Fibroblast of lung (primary cell): ENCODE measurements at regions not wholly inside any gene's neighbourhood (a gene's known extent, or its start where the extent isn't known, plus 50 kb on each side); places are given as distances from the start of the nearest gene placed in this dataset.

Source experiments
- DNase-seq, 2 donors: peaks; one replicate each; pipeline versions ENCODE4 v3.0.0 to v3.0.0-alpha.2; 2010; ENCODE audit warnings: low read depth in 2 of 2
- H2AFZ ChIP-seq: 2 replicates; pipeline ENCODE4 v1.5.1; 2012; ENCODE audit warnings: low read length, control low read depth, inconsistent platforms
- H3K27ac ChIP-seq: 2 replicates; pipeline ENCODE4 v1.5.1; 2011; ENCODE audit warnings: low read length, control low read depth; ENCODE audit not compliant: insufficient read depth
- H3K27me3 ChIP-seq: 2 replicates; pipeline ENCODE4 v1.5.1; 2011; ENCODE audit warnings: mild to moderate bottlenecking, low read length; ENCODE audit not compliant: control insufficient read depth, insufficient read depth
- H3K36me3 ChIP-seq: 2 replicates; pipeline ENCODE4 v1.5.1; 2011; ENCODE audit warnings: low read length; ENCODE audit not compliant: control insufficient read depth, insufficient read depth
- H3K4me1 ChIP-seq: 2 replicates; pipeline ENCODE4 v1.5.1; 2011; ENCODE audit warnings: low read length; ENCODE audit not compliant: control insufficient read depth, insufficient read depth; ENCODE audit errors: extremely low read depth
- H3K4me2 ChIP-seq: 2 replicates; pipeline ENCODE4 v1.5.1; 2011; ENCODE audit warnings: low read length, control low read depth; ENCODE audit not compliant: insufficient read depth; ENCODE audit errors: extremely low read depth
- H3K4me3 ChIP-seq, 4 experiments: fragments of 200-600 bp in 1 of 4; sonication (generic) in 1 of 4; replicated peaks in 1 of 4; 2 replicates each; pipeline ENCODE4 v1.5.1; 2011 to 2016; ENCODE audit warnings: low read length in 4 of 4, low read depth in 3 of 4, mild to moderate bottlenecking in 3 of 4, control low read depth in 2 of 4, inconsistent platforms in 1 of 4, mixed read lengths in 1 of 4; ENCODE audit not compliant: insufficient read depth in 1 of 4; ENCODE audit errors: control extremely low read depth in 1 of 4
- H3K79me2 ChIP-seq: 2 replicates; pipeline ENCODE4 v1.5.1; 2012; ENCODE audit warnings: mild to moderate bottlenecking, low read length, inconsistent platforms; ENCODE audit not compliant: control insufficient read depth, insufficient read depth
- H3K9ac ChIP-seq: 2 replicates; pipeline ENCODE4 v1.5.1; 2011; ENCODE audit warnings: mild to moderate bottlenecking, low read length, control low read depth; ENCODE audit not compliant: insufficient read depth
- H3K9me3 ChIP-seq: 2 replicates; pipeline ENCODE4 v1.5.1; 2012; ENCODE audit warnings: low read depth, low read length; ENCODE audit not compliant: control insufficient read depth, insufficient read depth
- H4K20me1 ChIP-seq: 2 replicates; pipeline ENCODE4 v1.5.1; 2011; ENCODE audit warnings: low read length; ENCODE audit not compliant: control insufficient read depth, insufficient read depth; ENCODE audit errors: extremely low read depth
- EZH2 ChIP-seq: IDR thresholded peaks from 2 replicates; pipeline ENCODE4 v1.5.1; 2012; ENCODE audit warnings: low read length, control low read depth, mild to moderate bottlenecking; ENCODE audit errors: missing control alignments
- TF ChIP-seq, protein P1 (sequence below), 2 donors: IDR thresholded peaks in 1 of 2; conservative IDR thresholded peaks in 1 of 2; 1 replicate in 1 of 2; 2 replicates in 1 of 2; pipeline ENCODE4 v1.5.1; 2011 to 2012; ENCODE audit warnings: low read length in 2 of 2, control low read depth in 1 of 2, inconsistent platforms in 1 of 2, low read depth in 1 of 2, mild to moderate bottlenecking in 1 of 2

GRCh38 chr13:88592105-88592504 lies 920.9 kb downstream of the SLITRK5 start:
- Histone ChIP-seq H3K9ac (no peak overlapping the region), H3K27me3 (no peaks in the 10 kb centered on the region), H4K20me1 (no peaks in the 10 kb centered on the region), H3K4me2 (no peak overlapping the region), H3K36me3 (no peaks in the 10 kb centered on the region), H3K4me3 (no peak overlapping the region), H2AFZ (no peak overlapping the region), H3K9me3 (no peaks in the 10 kb centered on the region), H3K79me2 (no peaks in the 10 kb centered on the region), H3K4me1 (no peaks in the 10 kb centered on the region), H3K27ac (no peak overlapping the region)
- TF ChIP-seq, protein P1, sequence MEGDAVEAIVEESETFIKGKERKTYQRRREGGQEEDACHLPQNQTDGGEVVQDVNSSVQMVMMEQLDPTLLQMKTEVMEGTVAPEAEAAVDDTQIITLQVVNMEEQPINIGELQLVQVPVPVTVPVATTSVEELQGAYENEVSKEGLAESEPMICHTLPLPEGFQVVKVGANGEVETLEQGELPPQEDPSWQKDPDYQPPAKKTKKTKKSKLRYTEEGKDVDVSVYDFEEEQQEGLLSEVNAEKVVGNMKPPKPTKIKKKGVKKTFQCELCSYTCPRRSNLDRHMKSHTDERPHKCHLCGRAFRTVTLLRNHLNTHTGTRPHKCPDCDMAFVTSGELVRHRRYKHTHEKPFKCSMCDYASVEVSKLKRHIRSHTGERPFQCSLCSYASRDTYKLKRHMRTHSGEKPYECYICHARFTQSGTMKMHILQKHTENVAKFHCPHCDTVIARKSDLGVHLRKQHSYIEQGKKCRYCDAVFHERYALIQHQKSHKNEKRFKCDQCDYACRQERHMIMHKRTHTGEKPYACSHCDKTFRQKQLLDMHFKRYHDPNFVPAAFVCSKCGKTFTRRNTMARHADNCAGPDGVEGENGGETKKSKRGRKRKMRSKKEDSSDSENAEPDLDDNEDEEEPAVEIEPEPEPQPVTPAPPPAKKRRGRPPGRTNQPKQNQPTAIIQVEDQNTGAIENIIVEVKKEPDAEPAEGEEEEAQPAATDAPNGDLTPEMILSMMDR (conservative IDR thresholded peaks at IDR 0.05 in 1 of 2, IDR thresholded peaks at IDR 0.05 in 1 of 2; ENCODE audit: low read depth in 1 of 2, low read length in 2 of 2): no peak
- TF ChIP-seq EZH2: no peak
- DNase-seq: no peak

DNA sequence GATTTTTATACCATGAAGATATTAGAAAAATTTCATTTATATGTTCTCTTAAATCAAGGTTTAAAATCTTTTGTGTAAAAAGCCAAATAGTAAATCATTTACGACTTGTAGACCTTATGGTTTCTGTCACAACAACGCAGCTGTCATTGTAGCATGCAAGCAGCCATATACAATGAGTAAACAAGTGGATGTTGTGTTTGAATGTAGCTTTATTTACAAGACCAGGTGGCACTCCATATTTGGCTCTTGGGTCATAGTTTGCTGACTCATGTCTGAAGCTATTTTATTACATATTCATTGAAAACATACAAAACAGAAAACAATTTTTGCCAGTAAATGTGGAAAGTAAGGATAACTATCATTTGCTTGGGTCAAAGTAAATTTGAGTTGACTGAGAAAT lies 930.8 kb downstream of the SLITRK5 start:
- Histone ChIP-seq H3K4me1 (no peaks in the 10 kb centered on the region), H2AFZ (no peak overlapping the region), H3K9ac (no peak overlapping the region), H3K36me3 (no peaks in the 10 kb centered on the region), H3K79me2 (no peaks in the 10 kb centered on the region), H3K9me3 (no peaks in the 10 kb centered on the region), H4K20me1 (no peaks in the 10 kb centered on the region), H3K27ac (no peak overlapping the region), H3K4me2 (no peak overlapping the region), H3K27me3 (no peaks in the 10 kb centered on the region), H3K4me3 (no peak overlapping the region)
- DNase-seq: peak in 1 of 2 donors; percentile 15
- TF ChIP-seq EZH2: no peak
- TF ChIP-seq, protein P1 (conservative IDR thresholded peaks at IDR 0.05 in 1 of 2, IDR thresholded peaks at IDR 0.05 in 1 of 2; ENCODE audit: low read depth in 1 of 2, low read length in 2 of 2): no peak

- no peak for TF ChIP-seq EZH2
- TF ChIP-seq, protein P1 (conservative IDR thresholded peaks at IDR 0.05 in 1 of 2, IDR thresholded peaks at IDR 0.05 in 1 of 2; ENCODE audit: low read depth in 1 of 2, low read length in 2 of 2): no peak
- H4K20me1 ChIP-seq: no peaks in the 10 kb centered on the region
- H2AFZ ChIP-seq: no peak overlapping the region
- H3K4me2 ChIP-seq: no peak overlapping the region
- H3K9me3 ChIP-seq: no peaks in the 10 kb centered on the region
- H3K9ac ChIP-seq: no peak overlapping the region
- H3K36me3 ChIP-seq: no peaks in the 10 kb centered on the region
- no peaks in the 10 kb centered on the region for H3K4me1 ChIP-seq
- H3K4me3 ChIP-seq: no peak overlapping the region
- no peak for DNase-seq
- H3K27me3 ChIP-seq: no peaks in the 10 kb centered on the region
- no peak overlapping the region for H3K27ac ChIP-seq
- H3K79me2 ChIP-seq: no peaks in the 10 kb centered on the region
These were observed 931.9 kb downstream of the SLITRK5 start for GRCh38 chr13:88602786-88603777.
